ENCODE measurements at regions not wholly inside any gene's neighbourhood (a gene's known extent, or its start where the extent isn't known, plus 50 kb on each side); places are given as distances from the start of the nearest gene placed in this dataset.

- H3K4me3 ChIP-seq (ENCODE audit: low read depth, low read length), result no peak overlapping the region
- no peak overlapping the region for H3K4ac ChIP-seq (ENCODE audit: low read depth, low read length)
- no peak overlapping the region for H2BK5ac ChIP-seq (ENCODE audit: low read depth, low read length, poor library complexity)
- no peak overlapping the region for H4K91ac ChIP-seq (ENCODE audit: low read depth, low read length)
- H3K79me2 ChIP-seq (ENCODE audit: control insufficient read depth, insufficient read depth, low read length, poor library complexity), result no peaks in the 10 kb centered on the region
- H3K27ac ChIP-seq (ENCODE audit: low read depth, low read length), result no peak overlapping the region
- no peaks in the 10 kb centered on the region for H3K27me3 ChIP-seq (ENCODE audit: insufficient read depth, low read length)
- no peak overlapping the region for H4K8ac ChIP-seq (ENCODE audit: low read depth, low read length)
- H2BK120ac ChIP-seq (ENCODE audit: insufficient read depth, low read length, poor library complexity), result no peak overlapping the region
- H2BK12ac ChIP-seq (ENCODE audit: low read length), result no peak overlapping the region
- H3K4me1 ChIP-seq (ENCODE audit: control insufficient read depth in 1 of 2, insufficient read depth in 2 of 2, low read length in 2 of 2), result no peaks in the 10 kb centered on the region
- no peak overlapping the region for H3K9ac ChIP-seq (ENCODE audit: low read length)
- no peak overlapping the region for H3K23ac ChIP-seq (ENCODE audit: low read length)
- no peak overlapping the region for H2AK5ac ChIP-seq (ENCODE audit: low read length)
- no peak overlapping the region for H3K4me2 ChIP-seq (ENCODE audit: low read length)
- H3K14ac ChIP-seq (ENCODE audit: low read length), result no peak overlapping the region
- no peaks in the 10 kb centered on the region for H3K36me3 ChIP-seq (ENCODE audit: control insufficient read depth in 1 of 2, insufficient read depth in 2 of 2, low read length in 2 of 2)
- no peak for DNase-seq
- no peaks in the 10 kb centered on the region for H3K9me3 ChIP-seq (ENCODE audit: insufficient read depth, low read depth, low read length)
- no peak overlapping the region for H3K18ac ChIP-seq (ENCODE audit: low read length)
- H3K79me1 ChIP-seq (ENCODE audit: low read length), result no peaks in the 10 kb centered on the region
- H4K12ac ChIP-seq (ENCODE audit: low read depth, low read length), result no peak overlapping the region
- WGBS (ENCODE audit: extremely low coverage, insufficient coverage, insufficient read length), result no CpG with 5 or more reads among the region's 3 CpGs
- H2AFZ ChIP-seq (ENCODE audit: insufficient read depth, low read length, poor library complexity), result no peak overlapping the region
Measured at GRCh38 chr4:178027796-178028195, 585.6 kb upstream of the AGA start.

- Histone ChIP-seq H3K4me1 (ENCODE audit: control insufficient read depth in 1 of 2, insufficient read depth in 2 of 2, low read length in 2 of 2) (no peaks in the 10 kb centered on the region), H2BK120ac (ENCODE audit: insufficient read depth, low read length, poor library complexity) (no peak overlapping the region), H3K27ac (ENCODE audit: low read depth, low read length) (no peak overlapping the region), H3K79me1 (ENCODE audit: low read length) (no peaks in the 10 kb centered on the region), H4K91ac (ENCODE audit: low read depth, low read length) (no peak overlapping the region), H3K27me3 (ENCODE audit: insufficient read depth, low read length) (no peaks in the 10 kb centered on the region), H2AFZ (ENCODE audit: insufficient read depth, low read length, poor library complexity) (no peak overlapping the region), H3K4me2 (ENCODE audit: low read length) (no peak overlapping the region), H2BK12ac (ENCODE audit: low read length) (no peak overlapping the region), H3K14ac (ENCODE audit: low read length) (no peak overlapping the region), H3K18ac (ENCODE audit: low read length) (no peak overlapping the region), H3K23ac (ENCODE audit: low read length) (no peak overlapping the region), H2BK5ac (ENCODE audit: low read depth, low read length, poor library complexity) (no peak overlapping the region), H3K4me3 (ENCODE audit: low read depth, low read length) (no peak overlapping the region), H3K9me3 (ENCODE audit: insufficient read depth, low read depth, low read length) (no peaks in the 10 kb centered on the region), H4K12ac (ENCODE audit: low read depth, low read length) (no peak overlapping the region), H3K36me3 (ENCODE audit: control insufficient read depth in 1 of 2, insufficient read depth in 2 of 2, low read length in 2 of 2) (no peaks in the 10 kb centered on the region), H3K79me2 (ENCODE audit: control insufficient read depth, insufficient read depth, low read length, poor library complexity) (no peaks in the 10 kb centered on the region), H3K9ac (ENCODE audit: low read length) (no peak overlapping the region), H3K4ac (ENCODE audit: low read depth, low read length) (no peak overlapping the region), H4K8ac (ENCODE audit: low read depth, low read length) (no peak overlapping the region), H2AK5ac (ENCODE audit: low read length) (no peak overlapping the region)
- no CpG with 5 or more reads among the region's 2 CpGs for WGBS (ENCODE audit: extremely low coverage, insufficient coverage, insufficient read length)
- DNase-seq, result no peak
Measured at GRCh38 chr4:178028481-178028880, 586.2 kb upstream of the AGA start.

GRCh38 chr4:178037459-178038214, 595.4 kb upstream of the AGA start:
- Histone ChIP-seq H3K9ac (ENCODE audit: low read length) (no peak overlapping the region), H3K36me3 (ENCODE audit: control insufficient read depth in 1 of 2, insufficient read depth in 2 of 2, low read length in 2 of 2) (peaks cover 0 to 3% of the 10 kb centered on the region in 2 experiments)
- no CpG with 5 or more reads among the region's 15 CpGs for WGBS (ENCODE audit: extremely low coverage, insufficient coverage, insufficient read length)

GRCh38 chr4:178056996-178057395, 614.8 kb upstream of the AGA start:
- no peak for DNase-seq
- H3K18ac ChIP-seq (ENCODE audit: low read length), result no peak overlapping the region
- no peaks in the 10 kb centered on the region for H3K79me1 ChIP-seq (ENCODE audit: low read length)
- no peaks in the 10 kb centered on the region for H3K36me3 ChIP-seq (ENCODE audit: control insufficient read depth in 1 of 2, insufficient read depth in 2 of 2, low read length in 2 of 2)
- no CpG with 5 or more reads among the region's 1 CpG for WGBS (ENCODE audit: extremely low coverage, insufficient coverage, insufficient read length)
- H2BK120ac ChIP-seq (ENCODE audit: insufficient read depth, low read length, poor library complexity), result no peak overlapping the region
- H3K9me3 ChIP-seq (ENCODE audit: insufficient read depth, low read depth, low read length), result no peaks in the 10 kb centered on the region
- no peak overlapping the region for H3K9ac ChIP-seq (ENCODE audit: low read length)
- H4K12ac ChIP-seq (ENCODE audit: low read depth, low read length), result no peak overlapping the region
- no peak overlapping the region for H2BK5ac ChIP-seq (ENCODE audit: low read depth, low read length, poor library complexity)
- no peak overlapping the region for H3K14ac ChIP-seq (ENCODE audit: low read length)
- H4K91ac ChIP-seq (ENCODE audit: low read depth, low read length), result no peak overlapping the region
- no peaks in the 10 kb centered on the region for H3K27me3 ChIP-seq (ENCODE audit: insufficient read depth, low read length)
- no peak overlapping the region for H2AFZ ChIP-seq (ENCODE audit: insufficient read depth, low read length, poor library complexity)
- H3K4ac ChIP-seq (ENCODE audit: low read depth, low read length), result no peak overlapping the region
- no peaks in the 10 kb centered on the region for H3K79me2 ChIP-seq (ENCODE audit: control insufficient read depth, insufficient read depth, low read length, poor library complexity)
- H2BK12ac ChIP-seq (ENCODE audit: low read length), result no peak overlapping the region
- H4K8ac ChIP-seq (ENCODE audit: low read depth, low read length), result no peak overlapping the region
- H3K4me1 ChIP-seq (ENCODE audit: control insufficient read depth in 1 of 2, insufficient read depth in 2 of 2, low read length in 2 of 2), result no peaks in the 10 kb centered on the region
- no peak overlapping the region for H3K23ac ChIP-seq (ENCODE audit: low read length)
- no peak overlapping the region for H3K4me3 ChIP-seq (ENCODE audit: low read depth, low read length)
- no peak overlapping the region for H2AK5ac ChIP-seq (ENCODE audit: low read length)
- no peak overlapping the region for H3K4me2 ChIP-seq (ENCODE audit: low read length)
- H3K27ac ChIP-seq (ENCODE audit: low read depth, low read length), result no peak overlapping the region

More at GRCh38 chr4:178037459-178038214, 595.4 kb upstream of the AGA start:
- H3K4me2 ChIP-seq (ENCODE audit: low read length), result no peak overlapping the region
- no peak overlapping the region for H3K14ac ChIP-seq (ENCODE audit: low read length)
- H2AFZ ChIP-seq (ENCODE audit: insufficient read depth, low read length, poor library complexity), result no peak overlapping the region
- H2BK12ac ChIP-seq (ENCODE audit: low read length), result no peak overlapping the region
- H3K27me3 ChIP-seq (ENCODE audit: insufficient read depth, low read length), result no peaks in the 10 kb centered on the region
- H3K23ac ChIP-seq (ENCODE audit: low read length), result no peak overlapping the region
- no peak overlapping the region for H2BK120ac ChIP-seq (ENCODE audit: insufficient read depth, low read length, poor library complexity)
- H2AK5ac ChIP-seq (ENCODE audit: low read length), result no peak overlapping the region
- H2BK5ac ChIP-seq (ENCODE audit: low read depth, low read length, poor library complexity), result no peak overlapping the region
- no peak for DNase-seq
- H3K18ac ChIP-seq (ENCODE audit: low read length), result no peak overlapping the region
- H3K27ac ChIP-seq (ENCODE audit: low read depth, low read length), result no peak overlapping the region
- H4K91ac ChIP-seq (ENCODE audit: low read depth, low read length), result no peak overlapping the region
- H3K79me1 ChIP-seq (ENCODE audit: low read length), result no peaks in the 10 kb centered on the region
- H4K12ac ChIP-seq (ENCODE audit: low read depth, low read length), result no peak overlapping the region
- no peak overlapping the region for H3K4me3 ChIP-seq (ENCODE audit: low read depth, low read length)
- H3K79me2 ChIP-seq (ENCODE audit: control insufficient read depth, insufficient read depth, low read length, poor library complexity), result no peaks in the 10 kb centered on the region
- H4K8ac ChIP-seq (ENCODE audit: low read depth, low read length), result no peak overlapping the region
- no peak overlapping the region for H3K4ac ChIP-seq (ENCODE audit: low read depth, low read length)
- no peaks in the 10 kb centered on the region for H3K9me3 ChIP-seq (ENCODE audit: insufficient read depth, low read depth, low read length)
- H3K4me1 ChIP-seq (ENCODE audit: control insufficient read depth in 1 of 2, insufficient read depth in 2 of 2, low read length in 2 of 2), result no peaks in the 10 kb centered on the region
